ENCODE measurements at regions not wholly inside any gene's neighbourhood (a gene's known extent, or its start where the extent isn't known, plus 50 kb on each side); places are given as distances from the start of the nearest gene placed in this dataset.
"Not testable (repeated sequence)": the region's sequence is repeated elsewhere in the genome, so short reads cannot be mapped to it uniquely, and the experiment has no call there.

GRCh38 chr2:168300460-168300859 lies 53.1 kb upstream of the STK39 start:
- no peak for DNase-seq

GRCh38 chr2:168304024-168304681 lies 56.8 kb upstream of the STK39 start:
- no peak for DNase-seq

- DNase-seq, result no peak
These were observed 60.0 kb upstream of the STK39 start for GRCh38 chr2:168307379-168307778.

GRCh38 chr2:168310580-168310979 lies 63.2 kb upstream of the STK39 start:
- DNase-seq, result no peak

DNA sequence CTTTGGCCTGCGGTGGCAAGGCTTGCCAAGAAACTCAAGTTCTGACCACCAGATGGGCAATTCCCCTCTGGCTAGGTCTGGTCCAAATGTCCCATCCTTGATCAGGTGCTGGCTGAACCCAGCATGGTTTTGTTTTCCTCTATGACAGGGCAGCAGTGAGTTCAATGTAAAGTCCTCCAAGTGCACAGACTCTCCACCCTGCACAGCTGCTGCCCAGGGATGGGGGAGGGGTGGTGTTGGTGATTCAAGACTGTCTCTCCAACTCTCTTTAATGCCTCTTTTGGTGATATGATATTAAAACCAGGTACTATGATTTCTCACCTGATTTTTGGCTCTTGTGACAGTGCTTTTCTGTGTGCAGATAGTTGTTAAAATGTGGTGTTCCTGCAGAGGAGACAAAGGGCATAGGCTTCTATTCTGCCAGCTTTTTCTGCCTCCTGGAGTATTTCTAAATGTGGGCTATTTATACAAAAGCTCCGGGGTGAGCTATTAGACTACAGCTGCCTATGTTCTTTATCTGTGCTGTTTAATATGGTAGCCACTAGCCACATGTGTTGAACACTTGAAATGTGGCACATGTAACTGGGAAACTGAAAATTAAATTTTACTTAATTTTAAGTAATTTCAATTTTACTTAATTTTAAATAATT lies 64.0 kb upstream of the STK39 start:
- DNase-seq, result no peak

- no peak for DNase-seq
These were observed 64.8 kb upstream of the STK39 start for GRCh38 chr2:168312036-168312822.

DNA sequence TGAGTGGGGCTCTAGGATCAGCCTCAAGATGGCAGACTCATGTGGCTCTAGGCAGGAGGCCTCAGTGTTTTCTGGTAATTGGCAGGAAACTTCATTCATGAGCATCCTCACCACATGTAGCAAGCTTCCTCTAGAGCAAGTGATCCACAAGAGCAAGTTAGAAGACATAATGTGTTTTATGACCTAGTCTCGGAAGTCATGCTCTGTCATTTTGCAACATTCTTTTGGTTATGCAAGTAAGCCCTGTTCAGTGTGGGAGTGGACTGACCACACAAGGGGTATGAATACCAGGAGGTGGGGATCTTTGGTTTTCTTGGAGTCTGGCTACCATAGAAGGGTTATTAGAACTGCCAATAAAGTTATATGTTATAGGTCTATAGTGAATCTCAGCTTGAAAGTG lies 66.8 kb upstream of the STK39 start:
- no peak for DNase-seq

GRCh38 chr2:168315331-168316072 lies 68.1 kb upstream of the STK39 start:
- DNase-seq, result no peak

- DNase-seq, result no peak
These were observed 68.7 kb upstream of the STK39 start for GRCh38 chr2:168316073-168316440.

- no peak for DNase-seq
These were observed 69.9 kb upstream of the STK39 start for GRCh38 chr2:168317282-168317681.

GRCh38 chr2:168320267-168320666 lies 72.9 kb upstream of the STK39 start:
- no peak for DNase-seq

DNA sequence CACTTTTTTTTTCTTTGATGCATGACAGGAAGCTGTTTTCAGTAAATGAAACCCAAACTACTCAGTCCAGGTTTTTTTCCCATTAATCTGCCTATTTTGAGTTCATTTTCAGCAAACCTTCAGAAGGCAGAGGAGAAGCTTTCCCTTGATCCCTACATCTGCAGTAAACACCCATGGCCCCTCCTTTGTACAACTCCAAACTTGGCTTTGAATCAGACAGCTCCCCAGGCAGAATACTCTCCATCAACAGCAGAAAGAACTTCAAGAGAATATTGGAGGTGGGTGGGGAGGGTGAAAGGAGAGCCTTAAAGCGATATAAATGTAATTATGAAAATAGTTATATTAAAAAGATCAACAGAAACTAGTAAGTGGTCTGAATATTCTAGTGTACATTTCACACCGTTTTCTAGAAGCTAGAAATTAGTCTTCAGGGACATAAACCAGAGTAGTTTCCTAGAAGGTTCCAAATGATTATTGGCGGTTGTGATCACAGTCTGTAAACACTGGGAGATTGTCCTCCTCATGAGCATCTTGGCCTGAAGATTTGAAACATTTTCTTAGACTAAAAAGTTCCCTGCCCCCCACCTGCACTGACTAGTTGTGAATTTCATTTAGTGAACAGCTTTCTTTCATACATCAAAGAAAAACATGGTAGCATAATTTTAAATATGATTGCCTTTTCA lies 75.1 kb upstream of the STK39 start:
- no peak for DNase-seq

- no peak for DNase-seq
These were observed 76.2 kb upstream of the STK39 start for GRCh38 chr2:168323529-168324021.

- DNase-seq, result no peak
These were observed 79.2 kb upstream of the STK39 start for GRCh38 chr2:168326572-168326971.

- no peak for DNase-seq
These were observed 79.9 kb upstream of the STK39 start for GRCh38 chr2:168327328-168327727.

DNA sequence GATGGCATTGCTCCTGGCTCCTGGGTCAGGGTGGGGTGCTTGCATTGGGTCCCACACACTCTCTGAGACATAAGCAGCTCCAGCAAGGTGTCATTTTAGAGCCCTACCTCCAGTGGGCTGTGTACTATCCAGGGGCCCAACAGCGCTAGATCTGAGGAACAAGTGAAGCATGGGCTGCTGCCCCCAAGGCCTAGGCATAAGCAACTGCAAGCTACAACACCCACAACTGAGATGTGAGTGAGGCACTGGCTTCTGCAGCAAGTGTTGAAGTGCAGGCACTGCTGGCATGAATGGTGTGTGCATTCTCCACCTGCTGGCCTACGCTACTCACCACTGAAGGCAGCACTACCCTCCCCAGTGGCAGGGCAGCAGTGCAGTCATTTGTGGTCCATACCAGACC lies 81.0 kb upstream of the STK39 start:
- DNase-seq, result no peak

DNA sequence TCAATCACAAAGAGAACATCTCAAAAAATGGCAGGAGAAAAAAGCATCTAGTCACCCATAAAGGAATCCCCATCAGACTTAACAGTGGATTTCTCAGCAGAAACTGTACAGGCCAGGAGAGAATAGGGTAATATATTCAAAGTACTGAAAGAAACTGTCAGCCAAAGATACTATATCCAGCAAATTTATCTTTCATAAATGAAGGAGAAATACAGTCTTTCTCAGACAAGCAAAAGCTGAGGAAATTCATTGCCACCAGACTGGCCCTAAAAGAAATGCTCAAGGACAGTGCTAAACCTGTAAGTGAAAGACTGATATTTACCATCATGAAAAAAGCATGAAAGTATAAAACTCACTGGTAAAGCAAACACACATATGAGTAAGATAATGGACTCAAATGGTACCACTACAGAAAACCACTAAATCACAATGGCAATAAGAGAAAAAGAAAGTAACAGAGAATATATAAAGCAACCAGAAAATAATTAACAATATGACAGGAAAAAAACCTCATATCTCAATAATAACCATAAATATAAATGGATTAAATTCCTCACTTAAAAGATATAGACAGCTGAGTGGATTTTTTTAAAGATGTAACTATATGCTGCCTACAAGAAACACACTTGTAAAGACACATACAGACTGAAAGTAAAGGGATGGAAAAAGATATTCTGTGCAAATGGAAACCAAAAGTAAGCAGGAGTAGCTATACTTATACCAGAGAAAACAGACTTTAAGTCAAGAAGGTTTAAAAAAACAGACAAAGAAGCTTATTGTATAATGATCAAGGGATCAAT lies 83.4 kb upstream of the STK39 start:
- DNase-seq, result no peak

- not testable (repeated sequence) for DNase-seq
These were observed 87.9 kb upstream of the STK39 start for GRCh38 chr2:168335254-168335653.

DNA sequence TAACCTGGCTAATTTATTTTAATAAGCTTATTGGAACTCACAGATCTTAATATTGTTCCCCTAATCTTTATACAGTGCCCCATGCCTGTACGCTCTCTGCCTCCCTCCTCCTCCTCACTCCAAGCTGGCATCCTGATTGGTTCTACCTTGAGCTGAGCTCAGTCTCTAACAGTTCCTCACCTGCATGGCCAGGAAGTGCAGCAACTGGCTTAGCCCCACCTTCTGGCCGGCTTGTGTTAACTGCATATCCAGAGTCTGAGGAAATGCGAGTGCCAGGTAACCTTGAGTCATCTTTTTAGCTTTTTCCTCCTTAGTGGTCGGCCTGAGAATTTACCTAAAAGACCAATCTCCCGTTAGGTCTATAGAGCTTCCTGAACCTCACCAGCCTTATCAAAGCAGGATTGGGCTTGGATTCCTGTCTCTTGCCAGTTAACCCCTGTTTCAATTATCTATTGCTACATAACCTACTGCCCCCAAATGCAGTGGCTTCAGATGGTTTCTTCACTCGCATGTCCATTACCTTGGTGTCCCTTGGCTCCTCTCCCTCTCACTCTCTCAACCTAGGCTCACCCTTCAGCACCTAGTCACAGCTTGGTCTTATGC lies 89.5 kb upstream of the STK39 start:
- DNase-seq, result no peak

DNA sequence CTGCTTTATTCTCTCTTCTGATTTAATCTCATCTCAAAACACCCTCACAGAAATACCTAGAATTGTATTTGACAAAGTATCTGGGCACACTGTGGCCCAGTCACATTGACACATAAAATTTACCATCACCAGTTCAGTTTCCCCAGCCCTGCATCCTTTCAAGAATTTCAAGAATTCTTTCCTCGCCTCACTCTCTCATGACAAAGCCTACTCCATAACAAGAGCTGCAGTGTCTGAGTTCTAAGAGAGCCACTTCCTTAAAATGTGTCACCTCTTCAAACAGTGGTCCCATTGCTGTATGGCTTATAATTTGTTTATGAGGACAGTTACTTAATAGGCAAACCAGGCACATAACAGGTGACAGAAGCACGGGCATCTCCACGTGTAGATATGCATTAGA lies 90.9 kb upstream of the STK39 start:
- DNase-seq, result no peak

- no peak for DNase-seq
These were observed 91.5 kb upstream of the STK39 start for GRCh38 chr2:168338803-168339437.
